GM12878 (cell line): ENCODE measurements at regions not wholly inside any gene's neighbourhood (a gene's known extent, or its start where the extent isn't known, plus 50 kb on each side); places are given as distances from the start of the nearest gene placed in this dataset.

Experiments
- CHD2 ChIP-seq: IDR thresholded peaks from 2 replicates; pipeline ENCODE4 v1.6.1; 2011; ENCODE audit warnings: low read depth, low read length, improper control_type of control experiment, borderline replicate concordance
- GABPA ChIP-seq: IDR thresholded peaks from 2 replicates; pipeline ENCODE4 v1.6.1; 2014; ENCODE audit warnings: antibody characterized with exemption, low read depth, mild to moderate bottlenecking, inconsistent platforms
- MXI1 ChIP-seq: fragments of 150-350 bp; IDR thresholded peaks from 2 replicates; pipeline ENCODE4 v1.6.1; 2011; ENCODE audit warnings: low read depth, mild to moderate bottlenecking, inconsistent platforms, low read length, improper control_type of control experiment
- POLR2AphosphoS5 ChIP-seq: IDR thresholded peaks from 2 replicates; pipeline ENCODE4 v1.6.1; 2011; ENCODE audit warnings: mild to moderate bottlenecking, low read length, inconsistent platforms
- SP1 ChIP-seq: IDR thresholded peaks from one replicate; pipeline ENCODE4 v1.6.1; 2011; ENCODE audit warnings: low read depth, low read length
- SUZ12 ChIP-seq: fragments of 200-600 bp; sonication (generic); IDR thresholded peaks from one replicate; pipeline ENCODE4 v1.6.1; 2018; ENCODE audit warnings: antibody characterized with exemption, mild to moderate bottlenecking; ENCODE audit not compliant: unreplicated experiment
- TBL1XR1 ChIP-seq: IDR thresholded peaks from 2 replicates; pipeline ENCODE4 v1.6.1; 2012; ENCODE audit warnings: low read depth, low read length, improper control_type of control experiment
- TCF7 ChIP-seq: IDR thresholded peaks from 2 replicates; pipeline ENCODE4 v1.6.1; 2014; ENCODE audit warnings: antibody characterized with exemption, borderline replicate concordance
- TF ChIP-seq, protein P1 (sequence below), 3 experiments: IDR thresholded peaks in 2 of 3; conservative IDR thresholded peaks in 1 of 3; 2 replicates each; pipeline ENCODE4 v1.5.1; 2011; ENCODE audit warnings: low read depth in 3 of 3, low read length in 3 of 3, mild to moderate bottlenecking in 3 of 3, control low read depth in 2 of 3, moderate library complexity in 2 of 3, inconsistent platforms in 1 of 3, mixed read lengths in 1 of 3; ENCODE audit not compliant: control insufficient read depth in 2 of 3, insufficient read depth in 1 of 3; ENCODE audit errors: extremely low read depth in 1 of 3
- TF ChIP-seq, protein P2 (sequence below): IDR thresholded peaks from 2 replicates; pipeline ENCODE4 v1.6.1; 2012; ENCODE audit warnings: low read depth, low read length, improper control_type of control experiment
- TF ChIP-seq, protein P3 (sequence below): IDR thresholded peaks from 2 replicates; pipeline ENCODE4 v1.6.1; 2012; ENCODE audit warnings: low read depth, low read length, improper control_type of control experiment

DNA sequence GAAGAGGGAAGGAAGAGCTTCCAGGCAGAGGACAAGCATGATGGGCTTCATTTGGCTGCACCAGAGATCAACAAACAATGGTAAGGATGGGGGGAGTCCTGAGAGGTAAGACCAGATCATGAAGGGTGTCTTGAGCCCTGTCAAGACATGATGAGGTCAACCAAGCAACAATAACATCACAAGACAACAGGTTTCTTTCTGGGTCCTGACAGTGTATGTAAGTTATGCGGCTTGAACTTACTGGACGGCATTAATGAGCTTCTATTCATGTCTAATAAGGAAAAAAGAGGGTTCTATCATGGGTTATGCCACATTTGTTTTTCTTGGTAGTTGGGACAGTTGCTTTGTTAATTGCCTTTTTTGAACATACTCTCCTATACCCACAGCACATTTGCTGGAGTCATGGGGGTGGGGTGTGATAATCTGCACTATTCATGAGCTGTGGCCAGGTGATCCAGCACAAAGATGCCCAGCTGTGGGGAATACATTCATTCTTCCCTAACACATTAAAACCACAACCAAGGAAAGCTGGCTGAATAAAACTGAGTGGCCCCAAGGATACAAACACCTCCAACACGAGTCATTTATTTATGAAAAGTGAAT lies 168.8 kb upstream of the KLF14 start:
- TF ChIP-seq CHD2 (no peak), GABPA (no peak), SP1 (no peak), MXI1 (no peak), SUZ12 (no peak), TBL1XR1 (no peak), TCF7 (no peak), POLR2AphosphoS5 (no peak)
- TF ChIP-seq, protein P1, sequence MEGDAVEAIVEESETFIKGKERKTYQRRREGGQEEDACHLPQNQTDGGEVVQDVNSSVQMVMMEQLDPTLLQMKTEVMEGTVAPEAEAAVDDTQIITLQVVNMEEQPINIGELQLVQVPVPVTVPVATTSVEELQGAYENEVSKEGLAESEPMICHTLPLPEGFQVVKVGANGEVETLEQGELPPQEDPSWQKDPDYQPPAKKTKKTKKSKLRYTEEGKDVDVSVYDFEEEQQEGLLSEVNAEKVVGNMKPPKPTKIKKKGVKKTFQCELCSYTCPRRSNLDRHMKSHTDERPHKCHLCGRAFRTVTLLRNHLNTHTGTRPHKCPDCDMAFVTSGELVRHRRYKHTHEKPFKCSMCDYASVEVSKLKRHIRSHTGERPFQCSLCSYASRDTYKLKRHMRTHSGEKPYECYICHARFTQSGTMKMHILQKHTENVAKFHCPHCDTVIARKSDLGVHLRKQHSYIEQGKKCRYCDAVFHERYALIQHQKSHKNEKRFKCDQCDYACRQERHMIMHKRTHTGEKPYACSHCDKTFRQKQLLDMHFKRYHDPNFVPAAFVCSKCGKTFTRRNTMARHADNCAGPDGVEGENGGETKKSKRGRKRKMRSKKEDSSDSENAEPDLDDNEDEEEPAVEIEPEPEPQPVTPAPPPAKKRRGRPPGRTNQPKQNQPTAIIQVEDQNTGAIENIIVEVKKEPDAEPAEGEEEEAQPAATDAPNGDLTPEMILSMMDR (IDR thresholded peaks at IDR 0.05 in 2 of 3, conservative IDR thresholded peaks at IDR 0.05 in 1 of 3; ENCODE audit: control insufficient read depth in 2 of 3, extremely low read depth in 1 of 3, insufficient read depth in 1 of 3, low read depth in 3 of 3, low read length in 3 of 3): no peak
- TF ChIP-seq, protein P2, sequence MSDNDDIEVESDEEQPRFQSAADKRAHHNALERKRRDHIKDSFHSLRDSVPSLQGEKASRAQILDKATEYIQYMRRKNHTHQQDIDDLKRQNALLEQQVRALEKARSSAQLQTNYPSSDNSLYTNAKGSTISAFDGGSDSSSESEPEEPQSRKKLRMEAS: no peak
- TF ChIP-seq, protein P3, sequence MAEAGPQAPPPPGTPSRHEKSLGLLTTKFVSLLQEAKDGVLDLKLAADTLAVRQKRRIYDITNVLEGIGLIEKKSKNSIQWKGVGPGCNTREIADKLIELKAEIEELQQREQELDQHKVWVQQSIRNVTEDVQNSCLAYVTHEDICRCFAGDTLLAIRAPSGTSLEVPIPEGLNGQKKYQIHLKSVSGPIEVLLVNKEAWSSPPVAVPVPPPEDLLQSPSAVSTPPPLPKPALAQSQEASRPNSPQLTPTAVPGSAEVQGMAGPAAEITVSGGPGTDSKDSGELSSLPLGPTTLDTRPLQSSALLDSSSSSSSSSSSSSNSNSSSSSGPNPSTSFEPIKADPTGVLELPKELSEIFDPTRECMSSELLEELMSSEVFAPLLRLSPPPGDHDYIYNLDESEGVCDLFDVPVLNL: no peak
